HG02852 (cell line): ENCODE measurements at regions not wholly inside any gene's neighbourhood (a gene's known extent, or its start where the extent isn't known, plus 50 kb on each side); places are given as distances from the start of the nearest gene placed in this dataset.
"Not testable (repeated sequence)": the region's sequence is repeated elsewhere in the genome, so short reads cannot be mapped to it uniquely, and the experiment has no call there.

ENCODE experiments used
- ATAC-seq: cut with Tn5 transposase; IDR thresholded peaks from one replicate; pipeline ENCODE4 v1.9.1; 2021; ENCODE audit warnings: mild to moderate bottlenecking, moderate library complexity; ENCODE audit not compliant: unreplicated experiment

- ATAC-seq: no peak
Measured at GRCh38 chr3:181974198-181974597, 262.5 kb downstream of the SOX2 start.

- no peak for ATAC-seq
Measured at GRCh38 chr3:181976526-181976925, 264.8 kb downstream of the SOX2 start.

GRCh38 chr3:181985386-181985785 lies 273.7 kb downstream of the SOX2 start:
- no peak for ATAC-seq

GRCh38 chr3:181987736-181988135 lies 276.0 kb downstream of the SOX2 start:
- no peak for ATAC-seq

GRCh38 chr3:181998828-181999227 lies 287.1 kb downstream of the SOX2 start:
- no peak for ATAC-seq

GRCh38 chr3:181999314-181999713 lies 287.6 kb downstream of the SOX2 start:
- peak; percentile 74 for ATAC-seq

GRCh38 chr3:182000447-182000846 lies 288.7 kb downstream of the SOX2 start:
- ATAC-seq: no peak

GRCh38 chr3:182005219-182005618 lies 293.5 kb downstream of the SOX2 start:
- ATAC-seq: no peak

- ATAC-seq: no peak
Measured at GRCh38 chr3:182005701-182006100, 294.0 kb downstream of the SOX2 start.

- no peak for ATAC-seq
Measured at GRCh38 chr3:182006431-182006830, 294.7 kb downstream of the SOX2 start.

- ATAC-seq: no peak
Measured at GRCh38 chr3:182007441-182007840, 295.7 kb downstream of the SOX2 start.

GRCh38 chr3:182018361-182018760 lies 306.6 kb downstream of the SOX2 start:
- no peak for ATAC-seq

GRCh38 chr3:182019926-182020325 lies 308.2 kb downstream of the SOX2 start:
- no peak for ATAC-seq

- no peak for ATAC-seq
Measured at GRCh38 chr3:182023843-182024242, 312.1 kb downstream of the SOX2 start.

GRCh38 chr3:182027366-182027765 lies 315.6 kb downstream of the SOX2 start:
- no peak for ATAC-seq

GRCh38 chr3:182028081-182028480 lies 316.4 kb downstream of the SOX2 start:
- ATAC-seq: no peak

GRCh38 chr3:182034231-182034630 lies 322.5 kb downstream of the SOX2 start:
- ATAC-seq: not testable (repeated sequence)

GRCh38 chr3:182035324-182035723 lies 323.6 kb downstream of the SOX2 start:
- ATAC-seq: no peak

GRCh38 chr3:182036382-182036781 lies 324.7 kb downstream of the SOX2 start:
- ATAC-seq: no peak

GRCh38 chr3:182041668-182042291 lies 330.1 kb downstream of the SOX2 start:
- ATAC-seq: no peak

- ATAC-seq: no peak
Measured at GRCh38 chr3:182045736-182046135, 334.0 kb downstream of the SOX2 start.

GRCh38 chr3:182046166-182046764 lies 334.5 kb downstream of the SOX2 start:
- no peak for ATAC-seq

- no peak for ATAC-seq
Measured at GRCh38 chr3:182050932-182051331, 339.2 kb downstream of the SOX2 start.
